ENCODE measurements at regions not wholly inside any gene's neighbourhood (a gene's known extent, or its start where the extent isn't known, plus 50 kb on each side); places are given as distances from the start of the nearest gene placed in this dataset.

GRCh38 chr7:54701982-54702381 is 57.0 kb downstream of the SEC61G start:
- no peak for TF ChIP-seq EZH2 (IDR thresholded peaks at IDR 0.05)
- TF ChIP-seq CTCF (IDR thresholded peaks at IDR 0.05) = peak; percentile 9
- H3K4me1 ChIP-seq = no peaks in the 10 kb centered on the region
- H3K9me3 ChIP-seq (ENCODE audit: low read depth) = no peaks in the 10 kb centered on the region
- H2AFZ ChIP-seq (replicated peaks) = no peak overlapping the region
- H3K4me2 ChIP-seq = no peak overlapping the region
- no peak overlapping the region for H3K4me3 ChIP-seq
- no peaks in the 10 kb centered on the region for H3K79me2 ChIP-seq (ENCODE audit: low read depth)
- Mint-ChIP-seq H3K9me3 (peaks cover 13% of the 10 kb centered on the region), H3K27ac (no peak overlapping the region), H3K4me3 (no peak overlapping the region), H3K27me3 (ENCODE audit: insufficient read depth, low read depth) (peaks cover 2% of the 10 kb centered on the region), H3K4me1 (peaks cover 6% of the 10 kb centered on the region), H3K36me3 (no peaks in the 10 kb centered on the region)
- H4K20me1 ChIP-seq (ENCODE audit: low read depth) = no peaks in the 10 kb centered on the region
- no peak overlapping the region for H3K27ac ChIP-seq
- no peaks in the 10 kb centered on the region for H3K27me3 ChIP-seq
- H3F3A ChIP-seq (ENCODE audit: low read depth) = no peaks in the 10 kb centered on the region
- no peak overlapping the region for H3K9ac ChIP-seq
- H3K36me3 ChIP-seq = no peaks in the 10 kb centered on the region
- DNase-seq (ENCODE audit: low spot score) = peak; percentile 16

GRCh38 chr7:54699715-54700114 is 59.3 kb downstream of the SEC61G start:
- H4K20me1 ChIP-seq (ENCODE audit: low read depth) = no peaks in the 10 kb centered on the region
- H3K27me3 ChIP-seq = no peaks in the 10 kb centered on the region
- H3K27ac ChIP-seq = no peak overlapping the region
- TF ChIP-seq CTCF (IDR thresholded peaks at IDR 0.05) (no peak), EZH2phosphoT487 (IDR thresholded peaks at IDR 0.05) (no peak), EZH2 (IDR thresholded peaks at IDR 0.05) (no peak)
- H3K36me3 ChIP-seq = no peaks in the 10 kb centered on the region
- no peaks in the 10 kb centered on the region for H3K9me3 ChIP-seq (ENCODE audit: low read depth)
- H3K4me1 Mint-ChIP-seq = no peaks in the 10 kb centered on the region
- no peak overlapping the region for H3K4me3 ChIP-seq
- no peaks in the 10 kb centered on the region for H3K4me1 ChIP-seq
- no peak for DNase-seq (ENCODE audit: low spot score)
- no peaks in the 10 kb centered on the region for H3K36me3 Mint-ChIP-seq
- no peak overlapping the region for H3K4me2 ChIP-seq
- no peaks in the 10 kb centered on the region for H3K27me3 Mint-ChIP-seq (ENCODE audit: insufficient read depth, low read depth)
- H3K9ac ChIP-seq = no peak overlapping the region
- no peak overlapping the region for H3K4me3 Mint-ChIP-seq
- no peak overlapping the region for H2AFZ ChIP-seq (replicated peaks)
- no peak overlapping the region for H3K27ac Mint-ChIP-seq
- no peaks in the 10 kb centered on the region for H3K79me2 ChIP-seq (ENCODE audit: low read depth)
- H3F3A ChIP-seq (ENCODE audit: low read depth) = no peaks in the 10 kb centered on the region
- H3K9me3 Mint-ChIP-seq = peaks cover 3% of the 10 kb centered on the region

- Histone ChIP-seq H3K27me3 (no peaks in the 10 kb centered on the region), H3K4me2 (no peak overlapping the region), H3K27ac (no peak overlapping the region), H3K36me3 (no peaks in the 10 kb centered on the region), H3K9me3 (ENCODE audit: low read depth) (no peaks in the 10 kb centered on the region), H2AFZ (replicated peaks) (no peak overlapping the region), H3K4me1 (no peaks in the 10 kb centered on the region), H3K9ac (no peak overlapping the region), H3K4me3 (no peak overlapping the region), H4K20me1 (ENCODE audit: low read depth) (no peaks in the 10 kb centered on the region), H3F3A (ENCODE audit: low read depth) (no peaks in the 10 kb centered on the region), H3K79me2 (ENCODE audit: low read depth) (no peaks in the 10 kb centered on the region)
- no peak overlapping the region for H3K4me3 Mint-ChIP-seq
- no peak overlapping the region for H3K27ac Mint-ChIP-seq
- no peaks in the 10 kb centered on the region for H3K4me1 Mint-ChIP-seq
- no peaks in the 10 kb centered on the region for H3K36me3 Mint-ChIP-seq
- TF ChIP-seq CTCF (IDR thresholded peaks at IDR 0.05) (no peak), EZH2 (IDR thresholded peaks at IDR 0.05) (no peak), EZH2phosphoT487 (IDR thresholded peaks at IDR 0.05) (no peak)
- no peaks in the 10 kb centered on the region for H3K27me3 Mint-ChIP-seq (ENCODE audit: insufficient read depth, low read depth)
- peaks cover 3% of the 10 kb centered on the region for H3K9me3 Mint-ChIP-seq
- no peak for DNase-seq (ENCODE audit: low spot score)
Observed at GRCh38 chr7:54697659-54698186, 61.3 kb downstream of the SEC61G start.
